H1 (cell line): ENCODE measurements at regions not wholly inside any gene's neighbourhood (a gene's known extent, or its start where the extent isn't known, plus 50 kb on each side); places are given as distances from the start of the nearest gene placed in this dataset.

Experiments
- FOSL1 ChIP-seq: IDR thresholded peaks from 2 replicates; pipeline ENCODE4 v1.6.1; 2011; ENCODE audit warnings: mild to moderate bottlenecking, low read depth, low read length, moderate library complexity; ENCODE audit not compliant: insufficient read depth
- SAP30 ChIP-seq: fragments of 300-600 bp; sonication (generic); IDR thresholded peaks from 2 replicates; pipeline ENCODE4 v1.7.1; 2012; ENCODE audit warnings: low read length, moderate library complexity, mild to moderate bottlenecking, inconsistent platforms; ENCODE audit not compliant: insufficient read depth, insufficient replicate concordance
- SP4 ChIP-seq: IDR thresholded peaks from 2 replicates; pipeline ENCODE4 v1.6.1; 2012; ENCODE audit warnings: low read length, inconsistent platforms
- TCF12 ChIP-seq: IDR thresholded peaks from 2 replicates; pipeline ENCODE4 v1.6.1; 2011; ENCODE audit warnings: low read depth, mild to moderate bottlenecking, low read length

- no peak for TF ChIP-seq FOSL1
- TF ChIP-seq TCF12, result no peak
- TF ChIP-seq SP4, result no peak
- TF ChIP-seq SAP30, result no peak
These were observed 101.5 kb upstream of the RAP1B start (continued) for GRCh38 chr12:68509242-68509641.
